HEK293T (cell line): ENCODE measurements at regions not wholly inside any gene's neighbourhood (a gene's known extent, or its start where the extent isn't known, plus 50 kb on each side); places are given as distances from the start of the nearest gene placed in this dataset.

Experiments
- ARNT ChIP-seq: fragments of 450-650 bp; IDR thresholded peaks from 2 replicates; pipeline ENCODE4 v1.6.1; 2017; ENCODE audit warnings: mild to moderate bottlenecking
- BHLHE40 ChIP-seq: fragments of 450-650 bp; IDR thresholded peaks from 2 replicates; pipeline ENCODE4 v1.6.1; 2016; ENCODE audit warnings: mild to moderate bottlenecking, moderate library complexity, borderline replicate concordance
- CTBP1 ChIP-seq: fragments of 450-650 bp; IDR thresholded peaks from 2 replicates; pipeline ENCODE4 v1.6.1; 2016; ENCODE audit warnings: borderline replicate concordance
- ELF4 ChIP-seq: fragments of 450-650 bp; IDR thresholded peaks from 2 replicates; pipeline ENCODE4 v1.6.1; 2017; ENCODE audit warnings: antibody characterized with exemption
- FOXA1 ChIP-seq: fragments of 450-650 bp; IDR thresholded peaks from 2 replicates; pipeline ENCODE4 v1.6.1; 2016; ENCODE audit warnings: mild to moderate bottlenecking
- FOXK2 ChIP-seq: fragments of 450-650 bp; IDR thresholded peaks from 2 replicates; pipeline ENCODE4 v1.6.1; 2016; ENCODE audit warnings: mild to moderate bottlenecking
- FOXM1 ChIP-seq: fragments of 450-650 bp; IDR thresholded peaks from 2 replicates; pipeline ENCODE4 v1.6.1; 2017; ENCODE audit warnings: mild to moderate bottlenecking, borderline replicate concordance
- HDGF ChIP-seq: fragments of 450-650 bp; IDR thresholded peaks from 2 replicates; pipeline ENCODE4 v1.6.1; 2017; ENCODE audit warnings: antibody characterized with exemption, borderline replicate concordance
- NFRKB ChIP-seq: fragments of 450-650 bp; IDR thresholded peaks from 2 replicates; pipeline ENCODE4 v1.6.1; 2016; ENCODE audit warnings: mild to moderate bottlenecking, moderate library complexity
- PKNOX1 ChIP-seq: fragments of 450-650 bp; IDR thresholded peaks from 2 replicates; pipeline ENCODE4 v1.6.1; 2016
- SP1 ChIP-seq: fragments of 450-650 bp; IDR thresholded peaks from 2 replicates; pipeline ENCODE4 v1.6.1; 2017
- SUZ12 ChIP-seq: fragments of 450-650 bp; IDR thresholded peaks from 2 replicates; pipeline ENCODE4 v1.6.1; 2016; ENCODE audit warnings: mild to moderate bottlenecking
- TARDBP ChIP-seq: fragments of 450-650 bp; IDR thresholded peaks from 2 replicates; pipeline ENCODE4 v1.6.1; 2016

- TF ChIP-seq HDGF (no peak), SUZ12 (no peak), ELF4 (no peak), BHLHE40 (no peak), TARDBP (no peak), SP1 (no peak), FOXM1 (no peak), ARNT (no peak), NFRKB (no peak), FOXA1 (no peak), CTBP1 (no peak), FOXK2 (no peak), PKNOX1 (no peak)
Measured at GRCh38 chr2:74742471-74742870, 88.4 kb downstream of the SEMA4F start.
